Stimulated activated CD8-positive, alpha-beta memory T cell treated with anti-CD3 and anti-CD28 coated beads, Interleukin-15, amount 100 ng/mL, for 4 hours (primary cell): ENCODE measurements at regions not wholly inside any gene's neighbourhood (a gene's known extent, or its start where the extent isn't known, plus 50 kb on each side); places are given as distances from the start of the nearest gene placed in this dataset.
"Not testable (repeated sequence)": the region's sequence is repeated elsewhere in the genome, so short reads cannot be mapped to it uniquely, and the experiment has no call there.

Source experiments
- DNase-seq, 2 donors: peaks; one replicate each; pipeline ENCODE4 v3.0.0-alpha.2; 2020; ENCODE audit warnings: low read depth in 2 of 2

DNA sequence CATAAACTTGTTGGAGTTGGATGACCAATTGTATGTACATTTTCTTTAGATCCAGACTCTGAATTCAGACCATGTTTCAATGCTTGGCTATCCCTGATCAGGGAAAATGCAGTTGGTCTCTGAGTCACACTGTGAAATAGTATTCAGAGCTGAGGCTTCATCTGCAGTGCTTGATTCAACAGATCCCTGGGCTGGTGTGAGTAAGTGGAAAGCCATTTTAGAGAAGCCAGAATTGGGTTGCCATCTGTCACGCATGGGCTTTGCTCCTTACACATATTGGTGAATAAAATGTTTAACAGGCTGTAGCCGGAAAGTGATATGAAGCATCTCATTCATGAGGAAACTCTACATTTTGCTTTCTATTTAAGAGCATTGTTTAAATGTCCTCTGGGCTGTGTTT is 50.0 kb upstream of the ACYP2 start:
- no peak for DNase-seq

DNA sequence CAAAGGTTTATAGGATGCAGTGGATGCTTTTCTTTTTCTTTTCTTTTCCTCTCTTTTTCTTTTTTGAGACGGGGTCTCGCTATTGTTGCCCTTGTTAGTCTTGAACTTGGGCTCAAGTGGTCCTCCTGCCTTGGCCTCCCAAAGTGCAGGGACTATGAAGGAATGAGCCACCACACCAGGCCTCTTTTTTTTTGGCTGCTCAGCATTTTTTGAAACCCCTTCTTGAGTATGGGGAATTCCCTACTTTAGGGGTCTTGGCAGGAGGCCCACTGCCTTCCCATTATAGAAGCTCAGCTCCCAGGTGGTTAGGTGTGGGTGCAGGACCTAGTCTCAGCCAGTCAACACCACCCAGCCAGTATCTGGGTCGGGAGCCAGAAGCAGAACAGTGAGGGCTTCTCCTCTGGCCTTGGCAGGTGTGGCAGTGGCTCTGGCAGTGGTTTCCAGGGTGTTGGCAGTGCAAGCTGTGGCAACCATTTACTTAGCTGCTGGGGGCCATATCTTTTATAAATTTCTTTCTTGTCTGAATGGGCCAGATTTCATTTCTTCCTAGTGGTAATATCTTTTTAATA is 51.4 kb upstream of the ACYP2 start:
- no peak for DNase-seq

- DNase-seq: no peak
Observed at GRCh38 chr2:54062401-54062800, 53.0 kb upstream of the ACYP2 start.

GRCh38 chr2:54061272-54061671 is 54.1 kb upstream of the ACYP2 start:
- no peak for DNase-seq

GRCh38 chr2:54059986-54060385 is 55.4 kb upstream of the ACYP2 start:
- DNase-seq: no peak

DNA sequence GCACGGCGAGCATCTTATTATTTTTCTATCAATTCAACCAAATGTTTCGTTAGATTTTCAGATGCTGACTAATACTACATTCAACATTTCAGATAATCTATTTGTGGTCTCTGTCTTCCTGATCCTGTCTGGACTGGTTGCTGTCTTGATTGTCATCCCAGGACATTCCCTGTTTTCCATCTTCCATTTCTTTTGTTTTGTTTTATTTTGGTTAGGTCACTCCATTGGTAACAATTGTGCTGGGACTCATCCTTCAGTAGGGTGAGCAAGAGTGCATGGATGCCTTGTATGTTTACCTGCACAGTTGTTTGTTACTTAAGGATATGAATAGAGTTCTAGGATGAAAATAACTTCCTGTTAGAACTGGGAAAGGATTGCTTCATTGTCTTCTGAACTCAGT is 55.9 kb upstream of the ACYP2 start:
- no peak for DNase-seq

DNA sequence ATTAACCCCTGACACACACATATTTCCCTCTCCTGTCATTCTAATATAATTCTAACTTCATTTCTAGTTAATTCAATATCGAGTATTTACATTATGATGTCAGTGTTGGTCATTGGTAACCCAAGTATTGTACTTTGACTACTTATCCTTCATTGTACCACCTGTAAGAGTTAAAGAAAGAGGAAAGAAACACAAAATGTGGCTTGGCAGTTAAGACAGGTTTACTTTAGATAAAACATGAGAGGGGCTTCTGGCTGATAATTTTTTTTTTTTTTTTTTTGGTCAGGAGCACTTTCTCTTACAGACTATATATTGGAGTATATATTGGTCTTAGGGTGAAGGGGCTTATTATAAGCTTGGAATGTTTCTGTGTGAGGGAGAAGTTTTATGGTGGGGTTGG is 57.0 kb upstream of the ACYP2 start:
- no peak for DNase-seq

DNA sequence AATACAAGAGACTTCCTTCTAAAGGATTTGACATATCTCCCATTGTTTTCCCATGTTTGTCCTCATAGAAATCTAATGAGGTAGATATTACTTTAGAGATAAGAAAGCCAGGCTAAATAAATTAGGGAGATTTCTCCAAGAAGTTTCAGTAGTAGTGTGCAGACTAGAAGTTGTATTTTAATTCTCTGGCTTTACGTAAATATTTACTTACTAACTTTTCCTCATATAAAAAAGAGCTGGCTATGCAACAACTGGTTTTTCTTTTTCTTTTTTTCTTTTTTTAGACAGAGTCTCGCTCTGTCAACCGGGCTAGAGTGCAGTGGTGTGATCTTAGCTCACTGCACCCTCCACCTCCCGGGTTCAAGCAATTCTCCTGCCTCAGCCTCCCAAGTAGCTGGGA is 60.6 kb upstream of the ACYP2 start:
- no peak for DNase-seq

DNA sequence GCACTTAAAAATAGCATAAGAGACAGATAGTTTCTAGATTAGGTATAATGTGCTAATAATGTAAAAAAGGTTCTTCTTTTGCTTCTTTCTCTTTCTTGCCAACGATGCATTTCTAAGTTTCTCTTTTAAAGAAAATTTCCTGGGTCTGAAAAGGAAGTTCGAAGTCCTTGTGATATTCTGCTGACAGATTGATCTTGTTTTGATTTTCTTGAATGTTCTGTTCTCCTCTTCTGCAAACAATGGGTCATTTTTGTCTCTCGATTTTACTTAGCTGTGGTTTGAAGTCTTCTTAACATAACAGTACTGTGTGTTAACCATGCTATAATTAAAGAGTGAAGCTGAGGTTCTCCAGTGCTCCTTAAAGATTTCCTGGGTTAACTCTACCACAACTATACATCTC is 61.1 kb upstream of the ACYP2 start:
- DNase-seq: no peak

- no peak for DNase-seq
Observed at GRCh38 chr2:54053830-54054229, 61.6 kb upstream of the ACYP2 start.

DNA sequence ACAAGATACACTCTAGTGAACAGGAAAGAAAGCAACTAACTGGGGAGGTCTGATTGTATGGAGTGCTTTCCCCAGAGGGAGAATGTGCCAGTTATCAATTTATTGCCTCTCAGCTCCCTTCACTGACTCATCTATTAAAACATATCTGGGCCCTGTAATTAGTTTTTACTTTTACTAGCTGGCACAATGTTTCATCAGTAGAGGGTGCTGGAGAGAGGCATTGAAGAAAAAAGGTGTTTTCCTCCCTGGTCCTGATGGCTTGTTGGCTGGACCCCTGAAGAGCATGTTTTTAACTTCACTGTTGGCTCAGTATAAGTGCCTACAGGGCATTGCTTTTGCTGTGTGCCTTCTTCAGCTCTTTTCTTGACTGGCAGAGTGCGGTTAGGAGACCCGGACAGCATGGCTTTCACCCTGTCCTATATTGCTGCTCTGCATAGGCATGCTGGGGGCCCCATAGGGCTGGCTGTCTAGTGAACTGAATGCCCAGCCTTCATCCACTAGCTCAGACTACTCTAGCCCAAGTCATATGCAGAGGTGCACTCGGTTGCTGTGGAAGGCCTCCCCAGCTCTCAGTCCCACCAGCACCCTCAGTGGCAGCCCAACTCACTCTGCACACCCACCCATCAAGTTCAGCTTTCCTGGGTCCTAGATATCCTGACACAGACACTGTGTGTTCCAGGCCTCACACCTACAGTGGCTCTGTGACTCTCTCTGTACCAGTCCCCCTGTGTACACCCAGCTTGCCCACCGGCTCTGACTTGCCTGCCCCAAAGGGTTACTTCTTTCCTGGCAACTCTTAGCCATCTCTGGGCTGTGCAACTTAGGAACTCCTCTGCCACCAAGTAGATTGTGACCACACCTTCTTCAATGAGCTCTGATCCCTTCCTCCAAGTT is 62.3 kb upstream of the ACYP2 start:
- DNase-seq: no peak

DNA sequence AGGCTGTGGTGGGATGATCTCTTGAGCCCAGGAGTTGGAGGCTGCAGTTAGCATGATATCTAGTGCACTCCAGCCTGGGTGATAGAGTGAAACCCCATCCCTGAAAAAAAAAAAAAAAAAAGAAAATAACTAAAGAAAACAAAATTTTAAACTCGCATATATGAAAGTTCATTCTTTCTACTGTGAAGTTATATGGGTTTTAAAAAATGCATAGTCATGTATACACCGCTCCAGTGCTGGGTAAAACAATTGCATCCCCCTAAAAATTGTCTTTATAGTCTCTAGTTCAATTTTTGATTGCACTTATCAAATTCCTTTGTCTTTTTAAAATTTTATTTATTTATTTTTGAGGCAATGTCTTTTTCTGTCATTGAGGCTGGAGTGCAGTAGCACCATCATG is 65.0 kb upstream of the ACYP2 start:
- DNase-seq: no peak

DNA sequence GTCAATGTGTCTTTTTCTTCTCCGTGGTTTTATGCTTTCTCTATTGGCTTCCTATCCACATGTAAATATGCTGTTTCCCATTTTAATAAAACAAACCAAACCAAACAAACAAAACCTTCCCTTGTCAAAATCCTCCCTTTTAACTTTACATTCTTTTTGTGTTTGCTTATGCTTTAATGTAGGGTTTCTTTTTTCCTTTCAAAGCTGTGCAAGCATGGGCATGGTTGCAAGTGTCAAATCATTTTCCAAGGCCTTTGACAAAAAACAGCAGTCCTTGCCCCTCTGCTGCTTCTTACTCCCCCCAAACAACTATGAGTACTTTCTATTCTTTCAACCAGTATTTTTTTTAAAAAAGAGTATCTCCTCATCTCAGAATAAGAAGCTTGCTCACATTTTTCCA is 66.0 kb upstream of the ACYP2 start:
- DNase-seq: no peak

DNA sequence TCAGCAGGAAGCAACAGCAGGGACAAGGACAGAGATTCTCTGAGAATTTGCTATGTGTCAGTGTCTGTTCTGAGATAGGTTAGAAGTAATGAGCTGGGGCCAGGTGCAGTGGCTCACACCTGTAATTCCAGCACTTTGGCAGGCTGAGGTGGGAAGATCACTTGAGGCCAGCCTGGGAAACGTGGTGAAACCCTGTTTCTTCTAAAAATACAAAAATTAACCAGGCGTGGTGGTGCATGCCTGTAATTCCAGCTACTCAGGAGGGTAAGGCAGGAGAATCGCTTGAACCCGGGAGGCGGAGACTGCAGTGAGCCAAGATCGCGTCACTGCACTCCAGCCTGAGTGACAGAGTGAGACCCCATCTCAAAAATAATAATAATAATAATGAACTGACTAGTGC is 66.5 kb upstream of the ACYP2 start:
- DNase-seq: not testable (repeated sequence)

- DNase-seq: no peak
Observed at GRCh38 chr2:54048117-54048785, 67.2 kb upstream of the ACYP2 start.

GRCh38 chr2:54047658-54048057 is 67.8 kb upstream of the ACYP2 start:
- no peak for DNase-seq

GRCh38 chr2:54047091-54047490 is 68.3 kb upstream of the ACYP2 start:
- DNase-seq: no peak

DNA sequence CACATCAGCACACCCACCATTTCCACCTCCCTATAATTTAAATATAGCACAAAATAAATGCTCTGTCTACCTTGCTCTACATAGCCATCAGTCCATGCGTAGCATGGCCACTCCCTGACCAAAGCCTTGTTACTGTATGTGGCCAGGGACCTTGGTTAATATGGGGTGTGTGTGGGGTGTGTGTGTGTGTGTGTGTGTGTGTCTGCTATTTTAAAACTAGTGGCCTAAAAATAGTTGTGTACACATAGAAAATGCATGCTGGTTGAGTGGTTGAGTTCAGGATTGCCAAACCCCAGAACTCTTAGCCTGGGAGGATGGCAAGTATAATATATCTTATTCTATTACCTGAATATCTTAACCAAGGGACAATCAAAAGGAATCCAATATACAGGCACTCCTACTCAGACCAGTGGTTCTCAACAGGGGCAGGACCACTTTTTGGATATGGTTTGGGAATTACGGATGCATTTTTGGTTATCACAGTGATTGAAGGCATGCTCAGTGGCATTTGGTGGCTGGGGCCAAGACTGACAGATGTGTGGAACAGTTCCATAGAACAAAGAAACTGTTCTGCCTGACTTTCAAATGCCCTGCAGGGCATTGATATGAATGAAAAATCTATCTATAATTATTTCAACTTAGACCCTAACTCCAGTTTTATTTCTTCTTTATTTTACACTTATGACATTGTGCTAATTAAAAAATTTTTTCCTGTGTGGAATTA is 72.3 kb upstream of the PSME4 start:
- DNase-seq: no peak

GRCh38 chr2:54042341-54042740 is 71.5 kb upstream of the PSME4 start:
- DNase-seq: no peak

DNA sequence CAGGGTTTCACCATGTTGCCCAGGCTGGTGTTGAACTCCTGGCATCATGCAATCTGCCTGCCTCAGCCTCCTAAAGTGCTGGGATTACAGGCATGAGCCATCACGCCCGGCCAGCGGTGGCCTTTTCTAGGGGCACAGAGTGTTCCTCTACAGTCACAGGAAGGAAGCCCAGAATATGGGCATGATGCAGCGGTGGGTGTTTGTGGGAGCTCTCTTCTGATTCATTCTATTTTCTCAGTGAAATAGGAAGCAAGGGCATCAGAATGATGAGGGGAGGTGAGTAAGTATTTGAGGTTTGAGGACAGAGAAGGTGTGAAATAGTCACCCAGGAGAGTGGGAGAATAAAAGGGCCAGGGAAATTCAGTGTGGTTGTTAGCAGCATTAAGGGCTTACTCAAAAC is 70.3 kb upstream of the PSME4 start:
- peak; percentile 21 to 22 for DNase-seq

GRCh38 chr2:54040685-54041084 is 69.9 kb upstream of the PSME4 start:
- no peak for DNase-seq

DNA sequence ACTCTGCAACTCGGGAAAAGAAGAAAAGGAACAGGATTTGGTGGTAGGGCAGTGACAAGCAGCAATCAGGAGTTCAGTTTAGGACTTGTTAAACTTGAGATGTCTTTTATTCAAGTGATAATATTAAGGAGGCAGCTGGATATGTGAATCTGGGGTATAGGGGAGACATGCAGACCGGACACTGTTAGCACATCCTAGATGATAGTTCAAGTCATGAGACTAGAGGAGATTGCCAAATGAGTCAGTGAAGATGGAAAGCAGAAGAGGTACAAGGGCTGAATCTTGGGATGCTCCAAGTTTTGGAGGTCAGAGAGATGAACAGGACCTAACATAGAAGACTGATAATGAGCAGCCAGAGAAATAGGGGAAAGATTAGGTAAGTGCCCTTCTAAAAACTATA is 69.5 kb upstream of the PSME4 start:
- DNase-seq: no peak
